ENCODE measurements at regions not wholly inside any gene's neighbourhood (a gene's known extent, or its start where the extent isn't known, plus 50 kb on each side); places are given as distances from the start of the nearest gene placed in this dataset.
"Not testable (repeated sequence)": the region's sequence is repeated elsewhere in the genome, so short reads cannot be mapped to it uniquely, and the experiment has no call there.

DNA sequence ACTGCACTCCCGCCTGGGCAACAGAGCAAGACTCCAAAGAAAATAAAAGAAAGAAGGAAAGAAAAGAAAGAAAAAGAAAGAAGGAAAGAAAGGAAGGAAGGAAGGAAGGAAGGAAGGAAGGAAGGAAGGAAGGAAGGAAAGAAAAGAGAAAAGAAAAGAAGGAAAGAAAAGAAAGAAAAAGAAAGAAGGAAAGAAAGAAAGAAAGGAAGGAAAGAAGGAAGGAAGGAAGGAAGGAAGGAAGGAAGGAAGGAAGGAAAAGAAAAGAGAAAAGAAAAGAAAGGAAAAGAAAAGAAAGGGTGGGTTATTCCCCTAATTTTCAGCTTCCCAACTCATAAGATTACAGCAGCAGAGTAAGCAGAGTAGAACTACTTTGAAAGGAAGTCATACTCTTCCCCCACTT is 64.4 kb downstream of the TMEM200C start:
- not testable (repeated sequence) for DNase-seq

DNA sequence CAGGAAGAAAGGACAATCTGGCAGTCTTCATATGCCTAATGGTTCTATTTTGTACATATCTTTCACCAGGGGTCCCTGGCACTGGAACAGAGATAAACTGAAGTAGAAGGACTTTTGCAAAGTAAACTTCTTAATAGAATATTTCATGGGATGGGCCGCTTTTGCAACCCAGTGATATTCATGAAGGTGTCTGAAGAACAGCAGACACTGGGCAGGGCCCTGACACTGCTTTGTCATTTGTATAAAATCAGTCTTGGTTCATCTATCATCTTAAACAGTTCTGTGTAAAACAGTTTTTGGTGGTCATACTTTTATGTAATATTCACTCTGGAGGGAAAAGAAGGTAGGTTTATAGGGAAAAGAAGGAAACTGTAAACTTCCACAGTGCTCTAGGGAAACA is 66.4 kb downstream of the TMEM200C start:
- no peak for DNase-seq

DNA sequence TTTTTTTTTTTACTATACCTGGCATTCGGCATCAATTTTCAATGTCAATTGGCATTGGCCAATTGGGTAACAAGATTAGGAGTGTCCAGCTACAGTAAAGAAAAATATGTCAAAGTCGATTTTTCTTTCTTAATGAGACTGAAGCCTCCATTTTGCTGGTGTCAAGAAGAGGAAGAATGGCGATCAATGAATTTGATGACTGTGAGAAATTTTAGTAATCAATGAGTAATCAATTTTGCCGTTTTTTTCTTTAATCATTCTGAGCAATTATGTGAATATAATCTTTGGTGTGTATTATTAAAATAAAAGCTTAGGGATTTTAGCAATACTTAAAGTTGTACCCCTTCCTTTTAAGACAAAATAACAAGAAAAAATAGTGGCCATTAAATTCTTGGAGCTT is 69.7 kb downstream of the TMEM200C start:
- no peak for DNase-seq

- DNase-seq, result no peak
Observed at GRCh38 chr18:5824370-5824984, 70.8 kb downstream of the TMEM200C start.

GRCh38 chr18:5817816-5818215 is 77.5 kb downstream of the TMEM200C start:
- DNase-seq, result no peak

GRCh38 chr18:5806860-5807259 is 88.5 kb downstream of the TMEM200C start:
- no peak for DNase-seq

DNA sequence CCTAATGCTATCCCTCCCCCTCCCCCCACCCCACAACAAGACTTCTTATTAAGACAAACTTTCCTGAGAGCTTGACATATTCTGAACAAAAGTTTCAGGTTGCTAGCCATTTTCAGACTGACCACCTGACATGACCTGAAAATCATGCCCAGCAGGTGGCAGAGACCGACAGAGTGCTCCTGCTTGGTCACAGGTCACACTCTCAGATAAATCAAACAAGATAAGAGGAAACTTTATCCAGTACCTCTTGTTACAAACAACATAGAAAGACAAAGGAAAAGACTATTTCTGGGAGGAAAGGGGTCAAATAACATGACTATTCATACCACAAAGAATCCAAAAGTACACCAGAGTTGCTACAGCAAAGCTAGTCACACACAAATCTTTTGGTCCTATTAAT is 107.4 kb downstream of the TMEM200C start:
- no peak for DNase-seq

DNA sequence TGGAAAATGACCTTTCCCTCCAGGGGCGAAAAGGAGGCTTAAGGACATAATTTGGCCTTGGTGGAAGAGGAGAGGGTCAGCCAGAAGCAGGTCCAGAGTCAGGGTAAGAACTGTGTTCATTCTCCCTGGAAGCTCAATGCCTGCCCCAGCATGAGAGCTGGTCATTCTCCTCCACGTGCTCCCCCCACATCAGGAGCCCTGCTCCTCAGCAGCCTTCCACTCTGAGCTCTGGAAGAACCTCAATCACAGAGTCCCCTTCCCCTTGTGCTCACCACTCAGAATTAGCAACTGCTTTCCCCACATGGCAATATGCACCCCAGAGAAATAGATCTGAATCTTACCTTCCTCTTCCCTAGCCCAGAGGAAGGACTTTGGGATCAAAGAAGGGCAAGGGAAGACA is 115.4 kb downstream of the TMEM200C start:
- no peak for DNase-seq

GRCh38 chr18:5772306-5773105 is 122.8 kb downstream of the TMEM200C start:
- DNase-seq, result no peak

DNA sequence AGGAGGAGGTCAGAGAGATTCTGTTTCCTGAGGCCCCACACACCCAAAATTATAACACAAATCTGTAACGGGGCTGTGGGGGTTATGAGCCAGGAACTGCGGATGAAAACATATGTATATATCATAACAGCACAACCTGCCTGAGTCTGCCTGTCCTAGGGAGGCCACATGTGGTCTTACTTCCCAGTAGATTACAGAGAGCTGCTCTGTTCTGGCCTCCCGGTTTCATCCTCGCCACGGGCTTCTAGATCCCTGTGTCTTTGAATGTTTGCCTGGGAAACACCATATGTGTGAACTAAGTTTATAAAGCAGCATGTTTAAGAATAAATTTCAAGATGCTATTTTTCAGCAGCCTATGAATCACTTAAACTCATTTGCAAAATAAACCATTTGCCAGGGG is 124.0 kb downstream of the TMEM200C start:
- no peak for DNase-seq

DNA sequence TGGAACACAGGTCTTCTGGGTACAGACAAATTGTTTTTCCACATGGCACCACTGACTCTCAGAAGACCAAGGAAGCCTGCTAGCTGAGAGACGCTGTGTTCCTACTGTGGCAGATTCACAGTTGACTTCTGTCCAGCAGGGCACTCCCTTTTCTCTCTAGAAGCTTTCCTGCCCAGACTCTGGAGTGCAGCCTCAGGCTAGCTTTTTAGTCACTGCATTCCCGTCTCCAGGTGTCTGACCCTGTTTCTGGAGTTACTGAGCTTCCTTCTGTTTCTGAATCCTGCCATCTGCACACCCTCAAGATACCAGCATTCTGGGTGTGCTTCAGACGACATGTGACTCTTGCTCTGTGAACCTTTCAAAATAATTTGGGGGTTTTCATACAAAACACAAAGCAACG is 125.1 kb downstream of the TMEM200C start:
- no peak for DNase-seq

- DNase-seq, result no peak
Observed at GRCh38 chr18:5768454-5768853, 126.9 kb downstream of the TMEM200C start.

DNA sequence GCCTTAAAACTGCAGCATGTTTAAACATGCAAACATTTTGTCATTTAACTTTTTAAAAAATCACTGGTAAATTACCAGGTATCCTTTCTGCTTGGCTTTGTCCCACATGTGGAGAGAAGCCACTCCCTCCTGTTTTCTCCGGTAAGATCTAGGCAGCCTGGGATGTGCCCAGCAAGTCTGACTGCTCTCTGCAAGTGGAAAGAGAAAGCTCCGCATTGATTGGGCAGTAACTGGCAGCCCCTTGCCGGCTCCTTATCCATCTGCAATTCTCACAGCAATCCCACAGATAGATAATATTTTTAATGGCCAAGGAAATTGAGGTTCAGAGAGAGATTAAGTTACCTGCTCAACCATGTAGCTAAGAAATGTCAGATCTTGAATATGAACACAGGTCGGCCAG is 136.1 kb downstream of the TMEM200C start:
- DNase-seq, result no peak

GRCh38 chr18:5756823-5757222 is 138.5 kb downstream of the TMEM200C start:
- no peak for DNase-seq

DNA sequence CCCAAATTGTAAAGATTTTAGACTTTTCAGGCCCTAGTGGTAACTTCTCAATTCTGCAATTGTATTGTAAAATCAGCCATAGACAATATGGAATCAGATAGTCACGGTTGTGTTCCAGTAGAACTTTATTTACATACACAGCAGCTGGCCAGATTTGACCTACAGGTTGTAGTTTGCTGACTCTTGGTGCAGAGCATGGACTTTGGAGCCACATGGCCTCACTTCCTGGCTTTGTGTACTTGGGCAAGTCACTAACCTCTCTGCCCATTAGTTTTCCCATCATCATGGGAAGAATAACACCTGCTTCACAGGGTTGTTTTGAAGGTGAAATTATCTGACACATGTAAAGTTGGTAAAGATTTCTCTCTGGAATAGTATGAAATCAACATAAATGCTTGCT is 147.6 kb downstream of the TMEM200C start:
- DNase-seq, result no peak

DNA sequence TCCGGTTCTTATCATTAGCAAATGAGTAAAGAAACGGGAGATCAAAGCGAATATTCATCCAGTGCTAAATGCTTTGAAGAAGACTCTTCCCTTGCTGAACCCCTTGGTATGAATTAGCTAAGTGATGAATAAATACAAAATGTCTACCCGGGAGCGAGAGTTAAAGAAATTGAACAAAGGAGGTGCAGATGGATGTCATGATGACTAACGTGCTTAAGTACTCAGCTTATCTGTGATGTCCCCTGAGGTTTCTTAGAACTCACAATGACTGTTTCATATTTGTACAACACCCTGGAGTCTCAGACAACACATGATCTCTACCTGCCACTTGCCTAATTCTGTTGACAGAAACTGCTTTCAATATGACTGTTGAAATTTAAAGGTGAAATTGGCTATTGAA is 148.5 kb downstream of the TMEM200C start:
- DNase-seq, result peak; percentile 19

- no peak for DNase-seq
Observed at GRCh38 chr18:5744659-5745058, 150.7 kb downstream of the TMEM200C start.

- no peak for DNase-seq
Observed at GRCh38 chr18:5738526-5738925, 156.8 kb downstream of the TMEM200C start.

GRCh38 chr18:5732318-5732717 is 163.0 kb downstream of the TMEM200C start:
- no peak for DNase-seq

GRCh38 chr18:5729983-5730699 is 165.2 kb downstream of the TMEM200C start:
- DNase-seq, result no peak

DNA sequence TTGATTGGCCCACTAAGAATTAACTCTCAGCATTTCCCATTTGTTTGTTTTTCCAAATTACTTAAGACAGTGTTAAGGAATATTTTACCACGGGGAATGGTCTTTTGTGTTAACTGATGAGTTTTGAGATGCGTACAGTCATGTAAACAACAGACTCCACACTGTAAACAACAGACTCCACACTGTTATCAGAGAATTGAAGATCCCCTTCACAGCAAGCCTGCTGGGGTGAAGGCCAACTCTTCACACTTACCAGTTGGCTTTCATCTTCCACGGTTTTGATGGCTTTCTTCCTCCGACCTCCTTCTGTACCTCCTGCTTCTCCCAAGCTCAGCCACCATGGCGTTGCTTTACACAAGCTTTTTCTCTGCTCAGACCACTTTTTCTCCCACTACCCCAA is 166.8 kb downstream of the TMEM200C start:
- no peak for DNase-seq

DNA sequence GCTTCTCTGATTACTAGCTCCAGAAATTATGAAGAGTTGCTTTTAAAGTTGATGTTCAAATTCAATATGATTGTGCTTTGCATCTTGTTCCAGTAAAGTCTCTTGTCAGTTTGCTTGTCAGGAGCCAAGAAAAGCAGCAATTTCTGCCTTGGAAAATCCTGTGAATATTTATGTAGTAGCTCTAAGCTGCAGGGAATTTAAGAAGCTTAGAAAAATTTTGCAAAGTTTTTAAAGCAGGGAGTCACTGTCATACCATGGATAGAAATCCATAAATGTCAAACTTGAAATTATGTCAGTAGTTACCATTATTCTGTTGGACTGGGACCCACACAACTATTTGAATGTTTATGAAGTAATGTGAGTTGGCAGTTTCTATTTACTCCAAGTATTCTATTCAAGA is 169.3 kb downstream of the TMEM200C start:
- no peak for DNase-seq

DNA sequence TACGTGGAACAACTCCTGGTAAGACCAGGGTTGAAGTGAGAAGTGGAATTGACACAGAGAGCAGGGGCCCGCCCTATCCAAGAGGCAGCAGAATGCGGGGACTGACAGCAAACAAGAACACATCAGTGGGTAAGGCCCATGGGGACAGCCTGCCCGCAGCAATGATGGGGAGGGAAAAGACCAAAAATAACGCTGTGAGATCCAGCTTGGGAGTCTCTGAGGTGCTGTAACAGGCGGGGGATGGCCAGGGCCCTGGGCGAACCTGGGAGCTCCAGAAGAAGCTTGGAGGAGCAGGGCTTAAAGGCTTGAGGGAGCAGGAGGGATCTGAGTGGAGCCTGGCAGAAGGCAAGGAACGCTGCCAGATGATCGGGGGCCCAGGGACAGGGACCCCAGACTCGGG is 173.4 kb downstream of the TMEM200C start:
- no peak for DNase-seq

DNA sequence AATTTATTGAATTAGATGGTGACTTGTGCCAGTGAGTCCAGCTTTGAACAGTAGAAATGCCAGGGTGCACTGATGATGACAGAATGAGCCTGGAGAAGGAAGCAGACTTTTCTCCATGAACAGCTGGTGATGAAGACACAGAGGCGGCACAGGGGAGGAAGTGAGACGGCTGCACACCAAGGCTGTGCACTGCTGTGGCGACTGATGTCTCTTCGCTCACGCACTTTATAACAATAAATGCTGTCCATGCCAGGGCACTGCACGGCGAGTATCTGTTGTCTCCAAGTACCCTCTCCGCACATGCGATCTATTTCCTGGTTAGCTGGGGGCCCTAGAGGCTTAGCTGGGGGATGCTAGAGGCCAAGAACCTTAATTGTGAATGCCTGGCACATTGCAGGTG is 175.2 kb downstream of the TMEM200C start:
- DNase-seq, result no peak
